H1 (cell line): ENCODE measurements at regions not wholly inside any gene's neighbourhood (a gene's known extent, or its start where the extent isn't known, plus 50 kb on each side); places are given as distances from the start of the nearest gene placed in this dataset.

ENCODE experiments used
- CTCF ChIA-PET: fragments of 300-600 bp; sonication (Branson Sonifier 250); formaldehyde crosslinking; loops from one replicate; lab custom pipeline; 2021; ENCODE audit not compliant: partially characterized antibody; lab: Charles Lee
- POLR2A ChIA-PET: fragments of 300-600 bp; sonication (Branson Sonifier 250); formaldehyde crosslinking; loops from one replicate; lab custom pipeline; 2021; ENCODE audit warnings: inconsistent platforms; ENCODE audit not compliant: partially characterized antibody; lab: Charles Lee
- DNase-seq, 2 experiments: peaks; one replicate each; pipeline versions ENCODE4 v3.0.0 to v3.0.0-alpha.2; 2010 to 2022; ENCODE audit warnings: low spot score in 2 of 2, low read depth in 1 of 2, mixed read lengths in 1 of 2
- FAIRE-seq: peaks from 2 replicates; lab custom pipeline; 2011; peaks lifted over from hg19 to GRCh38; lab: Jason Lieb, UNC
- H2AFZ ChIP-seq: 2 replicates; pipeline ENCODE4 v1.8.1; 2012; ENCODE audit warnings: low read length, inconsistent platforms
- H2AK5ac ChIP-seq: 2 replicates; pipeline ENCODE4 v1.6.1; 2013; ENCODE audit warnings: low read depth, low read length
- H2BK120ac ChIP-seq: replicated peaks from 2 replicates; pipeline ENCODE3; 2013; ENCODE audit warnings: low read depth, low read length, inconsistent platforms
- H2BK12ac ChIP-seq: 2 replicates; pipeline ENCODE4 v1.6.1; 2013; ENCODE audit warnings: low read depth, low read length
- H2BK15ac ChIP-seq: 2 replicates; pipeline ENCODE4 v1.6.1; 2013; ENCODE audit warnings: low read length
- H2BK20ac ChIP-seq: 2 replicates; pipeline ENCODE4 v1.6.1; 2013; ENCODE audit warnings: low read length
- H2BK5ac ChIP-seq: 2 replicates; pipeline ENCODE4 v1.6.1; 2013; ENCODE audit warnings: low read depth, low read length
- H3K14ac ChIP-seq: 2 replicates; pipeline ENCODE4 v1.6.1; 2013; ENCODE audit warnings: inconsistent platforms; ENCODE audit not compliant: insufficient read length
- H3K18ac ChIP-seq: 2 replicates; pipeline ENCODE4 v1.6.1; 2013; ENCODE audit warnings: low read length; ENCODE audit errors: extremely low read depth
- H3K23ac ChIP-seq: 2 replicates; pipeline ENCODE4 v1.6.1; 2013; ENCODE audit warnings: inconsistent platforms; ENCODE audit not compliant: insufficient read length
- H3K23me2 ChIP-seq: 2 replicates; pipeline ENCODE4 v1.6.1; 2013; ENCODE audit warnings: low read depth, low read length
- H3K27ac ChIP-seq: 2 replicates; pipeline ENCODE4 v1.6.1; 2011; ENCODE audit warnings: low read depth, low read length, inconsistent platforms
- H3K27me3 ChIP-seq, 4 experiments: replicated peaks in 1 of 4; 1 replicate in 1 of 4; 2 replicates in 3 of 4; pipeline versions ENCODE4 v1.6.1 to v1.8.1; 2011 to 2013; ENCODE audit warnings: low read length in 3 of 4, mild to moderate bottlenecking in 3 of 4, inconsistent platforms in 2 of 4, mixed read lengths in 2 of 4, moderate library complexity in 1 of 4; ENCODE audit not compliant: control insufficient read depth in 3 of 4, insufficient read depth in 3 of 4; ENCODE audit errors: extremely low read depth in 1 of 4
- H3K36me3 ChIP-seq, 4 experiments: 2 replicates each; pipeline versions ENCODE4 v1.6.1 to v1.8.1; 2011 to 2013; ENCODE audit warnings: mild to moderate bottlenecking in 4 of 4, low read length in 3 of 4, moderate library complexity in 2 of 4, control low read depth in 1 of 4, inconsistent platforms in 1 of 4; ENCODE audit not compliant: insufficient read depth in 4 of 4, control insufficient read depth in 2 of 4
- H3K4ac ChIP-seq: replicated peaks from 2 replicates; pipeline ENCODE3; 2013; ENCODE audit warnings: low read length, low read depth, mixed read lengths, inconsistent platforms; ENCODE audit not compliant: insufficient read length
- H3K4me1 ChIP-seq, 4 experiments: replicated peaks in 1 of 4; 1 replicate in 1 of 4; 2 replicates in 3 of 4; pipeline versions ENCODE4 v1.6.1 to v1.8.1; 2011 to 2013; ENCODE audit warnings: low read length in 3 of 4, inconsistent platforms in 2 of 4, mixed read lengths in 1 of 4; ENCODE audit not compliant: insufficient read depth in 4 of 4, control insufficient read depth in 3 of 4
- H3K4me2 ChIP-seq, 2 experiments: 2 replicates each; pipeline versions ENCODE4 v1.6.1 to v1.8.1; 2011 to 2013; ENCODE audit warnings: low read depth in 2 of 2, low read length in 2 of 2, control low read depth in 1 of 2, inconsistent platforms in 1 of 2, mild to moderate bottlenecking in 1 of 2; ENCODE audit not compliant: insufficient read depth in 1 of 2
- H3K4me3 ChIP-seq, 4 experiments: fragments of 200-600, 300-600 bp in 1 of 4; sonication (generic), shearing (Covaris generic), sonication (Bioruptor Twin) in 1 of 4; 2 replicates each; pipeline versions ENCODE4 v1.5.1 to v1.8.1; 2011 to 2016; ENCODE audit warnings: low read length in 4 of 4, low read depth in 3 of 4, control low read depth in 2 of 4, inconsistent platforms in 2 of 4, mild to moderate bottlenecking in 2 of 4, mixed read lengths in 1 of 4, moderate library complexity in 1 of 4; ENCODE audit not compliant: insufficient read depth in 2 of 4; ENCODE audit errors: extremely low read depth in 1 of 4
- H3K56ac ChIP-seq: replicated peaks from 2 replicates; pipeline ENCODE3; 2013; ENCODE audit warnings: low read depth, mild to moderate bottlenecking, mixed read lengths, low read length, inconsistent platforms; ENCODE audit not compliant: insufficient read length
- H3K79me1 ChIP-seq: 2 replicates; pipeline ENCODE4 v1.6.1; 2013; ENCODE audit warnings: low read depth, low read length, control low read depth
- H3K79me2 ChIP-seq, 2 experiments: 2 replicates each; pipeline versions ENCODE4 v1.6.1 to v1.8.1; 2012 to 2013; ENCODE audit warnings: low read length in 2 of 2, mild to moderate bottlenecking in 2 of 2, inconsistent platforms in 1 of 2; ENCODE audit not compliant: insufficient read depth in 2 of 2, control insufficient read depth in 1 of 2
- H3K9ac ChIP-seq, 4 experiments: replicated peaks in 1 of 4; 1 replicate in 1 of 4; 2 replicates in 3 of 4; pipeline versions ENCODE4 v1.6.1 to v1.8.1; 2011 to 2013; ENCODE audit warnings: low read depth in 3 of 4, low read length in 3 of 4, control low read depth in 2 of 4, mild to moderate bottlenecking in 2 of 4, moderate library complexity in 2 of 4, inconsistent platforms in 1 of 4; ENCODE audit errors: extremely low read depth in 1 of 4
- H3K9me3 ChIP-seq, 2 experiments: 2 replicates each; pipeline versions ENCODE4 v1.6.1 to v1.8.1; 2012 to 2013; ENCODE audit warnings: mild to moderate bottlenecking in 2 of 2, moderate library complexity in 2 of 2, control low read depth in 1 of 2, inconsistent platforms in 1 of 2, low read depth in 1 of 2, low read length in 1 of 2, mixed read lengths in 1 of 2; ENCODE audit not compliant: insufficient read depth in 2 of 2
- H4K20me1 ChIP-seq, 2 experiments: replicated peaks in 1 of 2; 2 replicates each; pipeline versions ENCODE3 to v1.8.1; 2011 to 2013; ENCODE audit warnings: inconsistent platforms in 2 of 2, low read length in 2 of 2, mild to moderate bottlenecking in 1 of 2; ENCODE audit not compliant: insufficient read depth in 2 of 2, control insufficient read depth in 1 of 2
- H4K5ac ChIP-seq: 2 replicates; pipeline ENCODE4 v1.6.1; 2013; ENCODE audit warnings: low read length, low read depth, mixed read lengths, inconsistent platforms; ENCODE audit not compliant: insufficient read length
- H4K8ac ChIP-seq: 2 replicates; pipeline ENCODE4 v1.8.0; 2013; ENCODE audit warnings: mild to moderate bottlenecking, moderate library complexity, low read length, inconsistent platforms; ENCODE audit not compliant: insufficient read depth; ENCODE audit errors: extremely low read depth
- H4K91ac ChIP-seq: replicated peaks from 2 replicates; pipeline ENCODE3; 2013; ENCODE audit warnings: low read length, mixed read lengths, inconsistent platforms; ENCODE audit not compliant: insufficient read length
- CEBPB ChIP-seq: IDR thresholded peaks from 2 replicates; pipeline ENCODE4 v1.6.1; 2012; ENCODE audit warnings: low read depth, low read length
- CHD1 ChIP-seq: IDR thresholded peaks from 2 replicates; pipeline ENCODE4 v1.6.1; 2012; ENCODE audit warnings: low read depth, low read length, improper control_type of control experiment
- CREB1 ChIP-seq: IDR thresholded peaks from 2 replicates; pipeline ENCODE4 v1.6.1; 2012; ENCODE audit warnings: inconsistent platforms
- CTCF ChIP-seq, 3 experiments: IDR thresholded peaks; 1 replicate in 2 of 3; 2 replicates in 1 of 3; pipeline versions ENCODE4 v1.5.1 to v1.6.1; 2011; ENCODE audit warnings: low read length in 3 of 3, mild to moderate bottlenecking in 3 of 3, inconsistent platforms in 2 of 3, low read depth in 1 of 3, moderate library complexity in 1 of 3; ENCODE audit not compliant: insufficient read depth in 1 of 3; ENCODE audit errors: control extremely low read depth in 1 of 3
- E2F6 ChIP-seq: IDR thresholded peaks from 2 replicates; pipeline ENCODE4 v1.6.1; 2012; ENCODE audit warnings: inconsistent platforms
- KDM4A ChIP-seq: IDR thresholded peaks from one replicate; pipeline ENCODE4 v1.7.1; 2012; ENCODE audit warnings: low read depth, mild to moderate bottlenecking, moderate library complexity, low read length, inconsistent platforms; ENCODE audit not compliant: severe bottlenecking
- KDM5A ChIP-seq: fragments of 200-600 bp; IDR thresholded peaks from 2 replicates; pipeline ENCODE4 v1.7.1; 2012; ENCODE audit warnings: mild to moderate bottlenecking, low read length, inconsistent platforms, mixed read lengths
- MAX ChIP-seq: IDR thresholded peaks from 2 replicates; pipeline ENCODE4 v1.6.1; 2012; ENCODE audit warnings: inconsistent platforms
- RNF2 ChIP-seq: fragments of 200-900, 300-1000 bp; sonication (generic); IDR thresholded peaks from 2 replicates; pipeline ENCODE4 v1.7.1; 2016; ENCODE audit warnings: borderline replicate concordance, low read depth, mild to moderate bottlenecking, antibody characterized with exemption, low read length; ENCODE audit not compliant: poor library complexity, severe bottlenecking; ENCODE audit errors: missing control alignments
- SP4 ChIP-seq: IDR thresholded peaks from 2 replicates; pipeline ENCODE4 v1.6.1; 2012; ENCODE audit warnings: low read length, inconsistent platforms
- SUZ12 ChIP-seq: fragments of 200-600 bp; sonication (generic); IDR thresholded peaks from 2 replicates; pipeline ENCODE4 v1.6.1; 2012; ENCODE audit warnings: mild to moderate bottlenecking, inconsistent platforms, low read length, moderate library complexity, mixed read lengths
- TAF1 ChIP-seq: IDR thresholded peaks from 2 replicates; pipeline ENCODE4 v1.6.1; 2011; ENCODE audit warnings: mild to moderate bottlenecking, low read depth, low read length
- WGBS, 2 experiments: shearing (Covaris generic) in 1 of 2; methylation state at CpG; one replicate each; pipeline versions ENCODE4 v1.1.6 to v1.1.7; 2013 to 2015; ENCODE audit warnings: low lambda C conversion rate in 2 of 2, mixed read lengths in 2 of 2, inconsistent platforms in 1 of 2, low coverage in 1 of 2, missing lambda C conversion rate in 1 of 2; ENCODE audit not compliant: insufficient replicate concordance in 2 of 2, insufficient coverage in 1 of 2, insufficient read length in 1 of 2; ENCODE audit errors: extremely low coverage in 1 of 2, missing lambda C conversion rate in 1 of 2; 5-methylcytosine and 5-hydroxymethylcytosine counted together

- POLR2A ChIA-PET, result no interaction called here
- TF ChIP-seq SP4, result no peak
- no peak for TF ChIP-seq CTCF (IDR thresholded peaks at IDR 0.05; ENCODE audit: control extremely low read depth in 1 of 3, insufficient read depth in 1 of 3, low read depth in 1 of 3, low read length in 3 of 3)
- no peak for TF ChIP-seq CHD1
- TF ChIP-seq SUZ12, result no peak
- TF ChIP-seq CEBPB, result no peak
- no peak for TF ChIP-seq MAX
- TF ChIP-seq RNF2, result no peak
- no peak for TF ChIP-seq TAF1
- TF ChIP-seq KDM5A, result no peak
- TF ChIP-seq KDM4A, result no peak
- TF ChIP-seq CREB1, result no peak
- no peak for TF ChIP-seq E2F6
Measured at GRCh38 chr3:106811376-106811775, 565.9 kb upstream of the CCDC54 start.

More at GRCh38 chr3:106811376-106811775, 565.9 kb upstream of the CCDC54 start:
- 86% methylated on average over 3 of the region's 3 CpGs; no CpG with 5 or more reads in 1 of the 2 experiments for WGBS, 2 experiments
- H3K79me2 ChIP-seq, result no peaks in the 10 kb centered on the region
- DNase-seq, result no peak
- H3K4me3 ChIP-seq, result no peak overlapping the region
- no peak overlapping the region for H3K4ac ChIP-seq
- no peaks in the 10 kb centered on the region for H4K20me1 ChIP-seq
- no peak overlapping the region for H3K14ac ChIP-seq
- no peak overlapping the region for H3K4me2 ChIP-seq
- H3K9me3 ChIP-seq, result no peaks in the 10 kb centered on the region
- no peak for FAIRE-seq
- no peak overlapping the region for H2AK5ac ChIP-seq
- no peak overlapping the region for H3K27ac ChIP-seq
- H3K36me3 ChIP-seq, result no peaks in the 10 kb centered on the region; a peak in 2 of 8 replicates
- no peak overlapping the region for H3K23ac ChIP-seq
- no peak overlapping the region for H2AFZ ChIP-seq
- no peak overlapping the region for H2BK20ac ChIP-seq
- H4K91ac ChIP-seq, result no peak overlapping the region
- no peaks in the 10 kb centered on the region for H3K23me2 ChIP-seq
- CTCF ChIA-PET, result no interaction called here
- H3K79me1 ChIP-seq, result no peaks in the 10 kb centered on the region
- no peaks in the 10 kb centered on the region for H3K27me3 ChIP-seq
- H3K18ac ChIP-seq, result no peak overlapping the region
- H2BK120ac ChIP-seq, result no peak overlapping the region
- no peak overlapping the region for H3K9ac ChIP-seq
- no peak overlapping the region for H2BK5ac ChIP-seq
- H2BK12ac ChIP-seq, result no peak overlapping the region
- no peak overlapping the region for H3K56ac ChIP-seq
- H4K5ac ChIP-seq, result no peak overlapping the region
- no peak overlapping the region for H2BK15ac ChIP-seq
- H4K8ac ChIP-seq, result no peak overlapping the region
- H3K4me1 ChIP-seq, result no peaks in the 10 kb centered on the region
